Left renal cortex interstitium (tissue), 4 donors: ENCODE measurements at regions not wholly inside any gene's neighbourhood (a gene's known extent, or its start where the extent isn't known, plus 50 kb on each side); places are given as distances from the start of the nearest gene placed in this dataset.
A peak's percentile ranks its signal among the peaks of the same experiment; 100 is the strongest.
"Not testable (repeated sequence)": the region's sequence is repeated elsewhere in the genome, so short reads cannot be mapped to it uniquely, and the experiment has no call there.

Source experiments
- DNase-seq, 4 donors: peaks; one replicate each; pipeline ENCODE4 v3.0.0-alpha.2; 2013; ENCODE audit warnings: low read depth in 4 of 4, low spot score in 2 of 4, missing footprints in 1 of 4

GRCh38 chr5:121596882-121597281, 254.8 kb upstream of the FTMT start:
- no peak for DNase-seq

GRCh38 chr5:121608826-121609225, 242.9 kb upstream of the FTMT start:
- DNase-seq = no peak

GRCh38 chr5:121624035-121624434, 227.6 kb upstream of the FTMT start:
- no peak for DNase-seq

- DNase-seq = no peak
Measured at GRCh38 chr5:121628783-121629182, 222.9 kb upstream of the FTMT start.

- DNase-seq = peak in 1 of 4 donors; percentile 3
Measured at GRCh38 chr5:121630402-121630801, 221.3 kb upstream of the FTMT start.

- DNase-seq = no peak
Measured at GRCh38 chr5:121634946-121635345, 216.7 kb upstream of the FTMT start.

- no peak for DNase-seq
Measured at GRCh38 chr5:121638126-121638525, 213.6 kb upstream of the FTMT start.

- no peak for DNase-seq
Measured at GRCh38 chr5:121640298-121640697, 211.4 kb upstream of the FTMT start.

- DNase-seq = no peak
Measured at GRCh38 chr5:121658221-121658620, 193.5 kb upstream of the FTMT start.

GRCh38 chr5:121660142-121660541, 191.5 kb upstream of the FTMT start:
- no peak for DNase-seq

GRCh38 chr5:121665542-121665941, 186.1 kb upstream of the FTMT start:
- DNase-seq = not testable (repeated sequence)

- no peak for DNase-seq
Measured at GRCh38 chr5:121667292-121667691, 184.4 kb upstream of the FTMT start.

GRCh38 chr5:121668635-121669034, 183.0 kb upstream of the FTMT start:
- DNase-seq = no peak

GRCh38 chr5:121671624-121672023, 180.1 kb upstream of the FTMT start:
- no peak for DNase-seq

GRCh38 chr5:121675924-121676323, 175.8 kb upstream of the FTMT start:
- DNase-seq = no peak

- no peak for DNase-seq
Measured at GRCh38 chr5:121681229-121681855, 170.3 kb upstream of the FTMT start.

GRCh38 chr5:121688126-121688525, 163.6 kb upstream of the FTMT start:
- DNase-seq = no peak

GRCh38 chr5:121688781-121689180, 162.9 kb upstream of the FTMT start:
- DNase-seq = no peak

GRCh38 chr5:121691478-121691877, 160.2 kb upstream of the FTMT start:
- DNase-seq = no peak

- no peak for DNase-seq
Measured at GRCh38 chr5:121692158-121692557, 159.5 kb upstream of the FTMT start.

GRCh38 chr5:121693864-121694263, 157.8 kb upstream of the FTMT start:
- DNase-seq = no peak

- DNase-seq = no peak
Measured at GRCh38 chr5:121695307-121695706, 156.4 kb upstream of the FTMT start.

GRCh38 chr5:121698690-121699089, 153.0 kb upstream of the FTMT start:
- no peak for DNase-seq
